ENCODE measurements at regions not wholly inside any gene's neighbourhood (a gene's known extent, or its start where the extent isn't known, plus 50 kb on each side); places are given as distances from the start of the nearest gene placed in this dataset.

DNA sequence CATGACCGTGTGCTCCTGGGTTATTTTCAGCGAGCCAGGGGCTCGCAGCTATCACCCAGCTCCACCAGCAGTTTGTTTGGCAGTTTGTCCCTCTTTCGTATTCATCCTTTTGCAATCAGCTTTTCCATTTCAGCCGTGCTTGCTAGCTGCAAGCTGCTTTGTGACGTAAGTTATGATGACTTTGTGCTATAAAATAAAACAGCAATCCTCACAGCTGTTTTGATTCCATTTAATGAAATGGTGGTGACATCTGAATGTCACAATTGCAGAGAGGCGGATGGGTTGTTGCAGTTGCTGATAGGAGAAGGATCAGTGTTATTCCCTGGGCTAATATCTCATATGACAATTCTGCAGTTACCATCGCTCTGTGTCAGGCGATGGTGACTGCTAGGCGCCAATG lies 251.7 kb downstream of the SNX10 start:
- H3K27ac ChIP-seq (ENCODE audit: insufficient read depth, low read length), result no peak overlapping the region
- H3K4ac ChIP-seq (ENCODE audit: low read depth, low read length), result no peak overlapping the region
- no peak overlapping the region for H2BK20ac ChIP-seq (ENCODE audit: low read depth, low read length)
- no peak overlapping the region for H3K4me3 ChIP-seq (ENCODE audit: insufficient read depth, low read depth, low read length)
- no peak overlapping the region for H2BK5ac ChIP-seq (ENCODE audit: low read depth, low read length, poor library complexity, severe bottlenecking)
- H2AFZ ChIP-seq (replicated peaks; ENCODE audit: low read length, poor library complexity), result no peak overlapping the region
- peaks cover 3% of the 10 kb centered on the region for H3K27me3 ChIP-seq (ENCODE audit: control insufficient read depth, insufficient read depth, low read length)
- no TSS peak for BruUV-seq (replicated peaks)
- dilution Hi-C loops (cut with HindIII; ENCODE audit: low sequenced_read_pairs, unreplicated experiment) (no loop called here), intact Hi-C loops (cut with micrococcal nuclease) (no loop called here), in situ Hi-C loops (cut with MboI; ENCODE audit: low sequenced_read_pairs) (no loop called here)
- POLR2A ChIA-PET (ENCODE audit: unreplicated experiment), result no interaction called here
- H3K18ac ChIP-seq (ENCODE audit: low read depth, low read length), result no peak overlapping the region
- H4K5ac ChIP-seq (ENCODE audit: low read depth, low read length), result no peak overlapping the region
- no peak overlapping the region for H3K9ac ChIP-seq (ENCODE audit: low read depth, low read length)
- no peak overlapping the region for H2BK120ac ChIP-seq (ENCODE audit: low read depth, low read length)
- no peak overlapping the region for H2BK15ac ChIP-seq (ENCODE audit: low read depth, low read length)
- no peaks in the 10 kb centered on the region for H4K20me1 ChIP-seq (ENCODE audit: insufficient read depth, low read length)
- no peak overlapping the region for H3K14ac ChIP-seq (replicated peaks; ENCODE audit: low read depth, low read length)
- no peaks in the 10 kb centered on the region for H3K36me3 ChIP-seq (ENCODE audit: control insufficient read depth, insufficient read depth, low read length)
- H3K4me1 ChIP-seq (ENCODE audit: control insufficient read depth, insufficient read depth, low read length), result no peaks in the 10 kb centered on the region
- no peak overlapping the region for H2AK9ac ChIP-seq (replicated peaks; ENCODE audit: low read depth, low read length, poor library complexity)
- H4K8ac ChIP-seq (ENCODE audit: low read depth in 2 of 2, low read length in 2 of 2), result no peak overlapping the region
- no peak overlapping the region for H3K23ac ChIP-seq (ENCODE audit: low read depth, low read length)
- no peaks in the 10 kb centered on the region for H3K79me1 ChIP-seq (ENCODE audit: low read depth in 1 of 2, low read length in 2 of 2)
- DNase-seq, result no peak
- H3K56ac ChIP-seq (ENCODE audit: extremely low read depth, insufficient read depth, low read length), result no peak overlapping the region
- H4K91ac ChIP-seq (ENCODE audit: insufficient read depth, low read depth, low read length), result no peak overlapping the region
- no peak overlapping the region for H3K4me2 ChIP-seq (ENCODE audit: low read depth, low read length)
- H3K9me3 ChIP-seq (ENCODE audit: control insufficient read depth, insufficient read depth, low read length), result no peaks in the 10 kb centered on the region
- no CpG with 5 or more reads among the region's 10 CpGs for WGBS, 2 experiments (ENCODE audit: extremely low coverage in 2 of 2, insufficient read length in 1 of 2)
- ATAC-seq (ENCODE audit: low read depth), result no peak
- TF ChIP-seq, protein P1, sequence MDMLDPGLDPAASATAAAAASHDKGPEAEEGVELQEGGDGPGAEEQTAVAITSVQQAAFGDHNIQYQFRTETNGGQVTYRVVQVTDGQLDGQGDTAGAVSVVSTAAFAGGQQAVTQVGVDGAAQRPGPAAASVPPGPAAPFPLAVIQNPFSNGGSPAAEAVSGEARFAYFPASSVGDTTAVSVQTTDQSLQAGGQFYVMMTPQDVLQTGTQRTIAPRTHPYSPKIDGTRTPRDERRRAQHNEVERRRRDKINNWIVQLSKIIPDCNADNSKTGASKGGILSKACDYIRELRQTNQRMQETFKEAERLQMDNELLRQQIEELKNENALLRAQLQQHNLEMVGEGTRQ (IDR thresholded peaks at IDR 0.05; ENCODE audit: low read depth, low read length), result no peak
- TF ChIP-seq MAFK (IDR thresholded peaks at IDR 0.05; ENCODE audit: low read depth, low read length) (no peak), NFE2L2 (IDR thresholded peaks at IDR 0.05; ENCODE audit: low read depth, low read length) (no peak), MAZ (IDR thresholded peaks at IDR 0.05; ENCODE audit: borderline replicate concordance, low read depth, low read length) (no peak), CHD1 (IDR thresholded peaks at IDR 0.05; ENCODE audit: low read depth, low read length) (no peak), RAD21 (IDR thresholded peaks at IDR 0.05; ENCODE audit: low read length) (no peak), POLR2A (IDR thresholded peaks at IDR 0.05; ENCODE audit: low read depth, low read length) (no peak), MXI1 (IDR thresholded peaks at IDR 0.05; ENCODE audit: borderline replicate concordance, low read depth, low read length) (no peak), RFX5 (IDR thresholded peaks at IDR 0.05; ENCODE audit: low read depth, low read length) (no peak), FOS (IDR thresholded peaks at IDR 0.05; ENCODE audit: low read depth, low read length) (no peak), SMC3 (IDR thresholded peaks at IDR 0.05; ENCODE audit: low read depth, low read length) (no peak), BHLHE40 (IDR thresholded peaks at IDR 0.05; ENCODE audit: low read depth, low read length) (no peak), CEBPB (IDR thresholded peaks at IDR 0.05; ENCODE audit: low read depth, low read length) (no peak), RCOR1 (IDR thresholded peaks at IDR 0.05; ENCODE audit: insufficient replicate concordance, low read length) (no peak)
- TF ChIP-seq, protein P2, sequence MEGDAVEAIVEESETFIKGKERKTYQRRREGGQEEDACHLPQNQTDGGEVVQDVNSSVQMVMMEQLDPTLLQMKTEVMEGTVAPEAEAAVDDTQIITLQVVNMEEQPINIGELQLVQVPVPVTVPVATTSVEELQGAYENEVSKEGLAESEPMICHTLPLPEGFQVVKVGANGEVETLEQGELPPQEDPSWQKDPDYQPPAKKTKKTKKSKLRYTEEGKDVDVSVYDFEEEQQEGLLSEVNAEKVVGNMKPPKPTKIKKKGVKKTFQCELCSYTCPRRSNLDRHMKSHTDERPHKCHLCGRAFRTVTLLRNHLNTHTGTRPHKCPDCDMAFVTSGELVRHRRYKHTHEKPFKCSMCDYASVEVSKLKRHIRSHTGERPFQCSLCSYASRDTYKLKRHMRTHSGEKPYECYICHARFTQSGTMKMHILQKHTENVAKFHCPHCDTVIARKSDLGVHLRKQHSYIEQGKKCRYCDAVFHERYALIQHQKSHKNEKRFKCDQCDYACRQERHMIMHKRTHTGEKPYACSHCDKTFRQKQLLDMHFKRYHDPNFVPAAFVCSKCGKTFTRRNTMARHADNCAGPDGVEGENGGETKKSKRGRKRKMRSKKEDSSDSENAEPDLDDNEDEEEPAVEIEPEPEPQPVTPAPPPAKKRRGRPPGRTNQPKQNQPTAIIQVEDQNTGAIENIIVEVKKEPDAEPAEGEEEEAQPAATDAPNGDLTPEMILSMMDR (conservative IDR thresholded peaks at IDR 0.05; ENCODE audit: low read depth, low read length), result no peak
- TF ChIP-seq, protein P3, sequence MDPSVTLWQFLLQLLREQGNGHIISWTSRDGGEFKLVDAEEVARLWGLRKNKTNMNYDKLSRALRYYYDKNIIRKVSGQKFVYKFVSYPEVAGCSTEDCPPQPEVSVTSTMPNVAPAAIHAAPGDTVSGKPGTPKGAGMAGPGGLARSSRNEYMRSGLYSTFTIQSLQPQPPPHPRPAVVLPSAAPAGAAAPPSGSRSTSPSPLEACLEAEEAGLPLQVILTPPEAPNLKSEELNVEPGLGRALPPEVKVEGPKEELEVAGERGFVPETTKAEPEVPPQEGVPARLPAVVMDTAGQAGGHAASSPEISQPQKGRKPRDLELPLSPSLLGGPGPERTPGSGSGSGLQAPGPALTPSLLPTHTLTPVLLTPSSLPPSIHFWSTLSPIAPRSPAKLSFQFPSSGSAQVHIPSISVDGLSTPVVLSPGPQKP (IDR thresholded peaks at IDR 0.05; ENCODE audit: borderline replicate concordance, low read depth, low read length), result no peak
- CTCF ChIA-PET, result no interaction called here
- H3K9me1 ChIP-seq (ENCODE audit: insufficient read depth, low read length), result no peaks in the 10 kb centered on the region
- no peak overlapping the region for H2AK5ac ChIP-seq (ENCODE audit: low read depth, low read length)
